H9 (cell line): ENCODE measurements at regions not wholly inside any gene's neighbourhood (a gene's known extent, or its start where the extent isn't known, plus 50 kb on each side); places are given as distances from the start of the nearest gene placed in this dataset.

Experiments used
- DNase-seq: peaks from one replicate; pipeline ENCODE4 v3.0.0-alpha.2; 2017
- H2AFZ ChIP-seq: one replicate; pipeline ENCODE4 v1.6.1; 2013; ENCODE audit warnings: mild to moderate bottlenecking, low read length, control low read depth, moderate library complexity
- H2AK5ac ChIP-seq: 2 replicates; pipeline ENCODE4 v1.6.1; 2013; ENCODE audit warnings: low read length, control low read depth, mixed read lengths; ENCODE audit not compliant: insufficient read length
- H2BK120ac ChIP-seq: one replicate; pipeline ENCODE4 v1.6.1; 2013; ENCODE audit warnings: low read depth, mild to moderate bottlenecking, low read length, control low read depth, inconsistent platforms; ENCODE audit not compliant: poor library complexity, severe bottlenecking
- H2BK12ac ChIP-seq: 2 replicates; pipeline ENCODE4 v1.6.1; 2013; ENCODE audit warnings: low read length, control low read depth, mixed read lengths, low read depth; ENCODE audit not compliant: insufficient read length
- H2BK15ac ChIP-seq: 2 replicates; pipeline ENCODE4 v1.6.1; 2013; ENCODE audit warnings: low read depth, low read length, control low read depth
- H2BK20ac ChIP-seq: one replicate; pipeline ENCODE4 v1.6.1; 2013; ENCODE audit warnings: low read depth, mild to moderate bottlenecking, low read length, control low read depth, inconsistent platforms; ENCODE audit not compliant: poor library complexity, severe bottlenecking
- H2BK5ac ChIP-seq: 2 replicates; pipeline ENCODE4 v1.6.1; 2013; ENCODE audit warnings: low read length, control low read depth, mixed read lengths; ENCODE audit not compliant: insufficient read length
- H3K14ac ChIP-seq: 2 replicates; pipeline ENCODE4 v1.6.1; 2013; ENCODE audit warnings: low read length, control low read depth; ENCODE audit not compliant: insufficient read depth
- H3K18ac ChIP-seq: 2 replicates; pipeline ENCODE4 v1.6.1; 2013; ENCODE audit warnings: low read depth, mild to moderate bottlenecking, mixed read lengths, low read length, control low read depth; ENCODE audit not compliant: insufficient read length
- H3K23ac ChIP-seq: 2 replicates; pipeline ENCODE4 v1.6.1; 2013; ENCODE audit warnings: low read length, control low read depth, mixed read lengths, low read depth; ENCODE audit not compliant: insufficient read length
- H3K23me2 ChIP-seq: 2 replicates; pipeline ENCODE4 v1.6.1; 2013; ENCODE audit warnings: low read depth, mild to moderate bottlenecking, mixed read lengths, low read length, control low read depth; ENCODE audit not compliant: insufficient read length, poor library complexity, severe bottlenecking
- H3K27ac ChIP-seq: 2 replicates; pipeline ENCODE4 v1.5.1; 2013; ENCODE audit warnings: low read length, control low read depth, mixed read lengths, low read depth; ENCODE audit not compliant: insufficient read length
- H3K27me3 ChIP-seq: 2 replicates; pipeline ENCODE4 v1.6.1; 2013; ENCODE audit warnings: low read length, control low read depth, inconsistent platforms; ENCODE audit not compliant: insufficient read depth
- H3K4ac ChIP-seq: 2 replicates; pipeline ENCODE4 v1.6.1; 2013; ENCODE audit warnings: low read depth, mild to moderate bottlenecking, control low read depth, inconsistent platforms, low read length, moderate library complexity
- H3K4me1 ChIP-seq: 2 replicates; pipeline ENCODE4 v1.6.1; 2013; ENCODE audit warnings: low read length, control low read depth, inconsistent platforms; ENCODE audit not compliant: insufficient read depth
- H3K4me2 ChIP-seq: 2 replicates; pipeline ENCODE4 v1.6.1; 2013; ENCODE audit warnings: low read length, control low read depth, mixed read lengths; ENCODE audit not compliant: insufficient read length, insufficient read depth
- H3K56ac ChIP-seq: 2 replicates; pipeline ENCODE4 v1.6.1; 2013; ENCODE audit warnings: low read depth, mild to moderate bottlenecking, mixed read lengths, low read length, control low read depth; ENCODE audit not compliant: insufficient read length
- H3K79me1 ChIP-seq: 2 replicates; pipeline ENCODE4 v1.6.1; 2013; ENCODE audit warnings: low read depth, mild to moderate bottlenecking, moderate library complexity, low read length, control low read depth, inconsistent platforms; ENCODE audit not compliant: insufficient read depth, poor library complexity, severe bottlenecking
- H3K79me2 ChIP-seq: 2 replicates; pipeline ENCODE4 v1.6.1; 2013; ENCODE audit warnings: low read length, control low read depth, inconsistent platforms; ENCODE audit not compliant: insufficient read depth
- H3K9ac ChIP-seq: 2 replicates; pipeline ENCODE4 v1.6.1; 2013; ENCODE audit warnings: low read length, control low read depth, mixed read lengths; ENCODE audit not compliant: insufficient read length; ENCODE audit errors: extremely low read depth
- H3K9me3 ChIP-seq: one replicate; pipeline ENCODE4 v1.6.1; 2013; ENCODE audit warnings: low read depth, low read length, inconsistent platforms; ENCODE audit not compliant: control insufficient read depth
- H3T11ph ChIP-seq: one replicate; pipeline ENCODE4 v1.6.1; 2013; ENCODE audit warnings: mild to moderate bottlenecking, low read length, control low read depth, inconsistent platforms
- H4K20me1 ChIP-seq: one replicate; pipeline ENCODE4 v1.6.1; 2013; ENCODE audit not compliant: control insufficient read depth, insufficient read length, insufficient read depth
- H4K5ac ChIP-seq: 2 replicates; pipeline ENCODE4 v1.6.1; 2013; ENCODE audit warnings: low read depth, mild to moderate bottlenecking, mixed read lengths, low read length, control low read depth; ENCODE audit not compliant: insufficient read length
- H4K8ac ChIP-seq: replicated peaks from 2 replicates; pipeline ENCODE4 v1.6.1; 2013; ENCODE audit warnings: low read length, control low read depth, mixed read lengths, low read depth; ENCODE audit not compliant: insufficient read length
- H4K91ac ChIP-seq: 2 replicates; pipeline ENCODE4 v1.6.1; 2013; ENCODE audit warnings: low read depth, mild to moderate bottlenecking, moderate library complexity, mixed read lengths, low read length, control low read depth; ENCODE audit not compliant: insufficient read length
- H3K27ac Mint-ChIP-seq, 3 experiments: 2 replicates in 2 of 3; 3 replicates in 1 of 3; pipeline ENCODE4 v1.8.0; 2020 to 2021; ENCODE audit warnings: mixed read lengths in 3 of 3, mild to moderate bottlenecking in 1 of 3, moderate library complexity in 1 of 3
- H3K27me3 Mint-ChIP-seq: 2 replicates; pipeline ENCODE4 v1.8.0; 2021; ENCODE audit warnings: low read depth, mild to moderate bottlenecking, moderate library complexity, mixed read lengths
- H3K36me3 Mint-ChIP-seq, 3 experiments: 2 replicates in 2 of 3; 3 replicates in 1 of 3; pipeline ENCODE4 v1.8.0; 2020 to 2021; ENCODE audit warnings: low read depth in 3 of 3, mixed read lengths in 3 of 3; ENCODE audit not compliant: insufficient read depth in 1 of 3
- H3K4me1 Mint-ChIP-seq, 2 experiments: 2 replicates each; pipeline ENCODE4 v1.8.0; 2020; ENCODE audit warnings: mixed read lengths in 2 of 2
- H3K4me3 Mint-ChIP-seq, 2 experiments: 2 replicates in 1 of 2; 3 replicates in 1 of 2; pipeline ENCODE4 v1.8.0; 2020 to 2021; ENCODE audit warnings: mild to moderate bottlenecking in 2 of 2, mixed read lengths in 2 of 2, moderate library complexity in 1 of 2
- H3K9me3 Mint-ChIP-seq, 2 experiments: 2 replicates in 1 of 2; 3 replicates in 1 of 2; pipeline ENCODE4 v1.8.0; 2020; ENCODE audit warnings: mild to moderate bottlenecking in 2 of 2, mixed read lengths in 2 of 2, moderate library complexity in 1 of 2
- CTCF ChIP-seq: fragments of 200-600 bp; sonication (generic); conservative IDR thresholded peaks from 3 replicates; pipeline ENCODE4 v1.8.0; 2021; ENCODE audit warnings: antibody characterized with exemption, mild to moderate bottlenecking
- WGBS: extraction: QIAGEN DNeasy Blood & Tissue Kit; methylation state at CpG from one replicate; pipeline ENCODE4 v1.1.7; 2013; ENCODE audit warnings: missing lambda C conversion rate, low lambda C conversion rate, mixed read lengths; ENCODE audit not compliant: insufficient read length; ENCODE audit errors: extremely low coverage; 5-methylcytosine and 5-hydroxymethylcytosine counted together

- Histone ChIP-seq H2AFZ (no peak overlapping the region), H4K8ac (no peak overlapping the region), H3T11ph (no peak overlapping the region), H4K91ac (no peak overlapping the region), H3K23ac (no peak overlapping the region), H2BK5ac (no peak overlapping the region), H3K4me2 (no peak overlapping the region), H3K27me3 (no peaks in the 10 kb centered on the region), H3K9me3 (no peaks in the 10 kb centered on the region), H3K14ac (no peak overlapping the region), H2BK20ac (no peak overlapping the region), H4K5ac (no peak overlapping the region), H3K27ac (no peak overlapping the region), H3K56ac (no peak overlapping the region), H2BK120ac (no peak overlapping the region), H4K20me1 (no peaks in the 10 kb centered on the region), H3K9ac (no peak overlapping the region), H2BK15ac (no peak overlapping the region), H3K4ac (no peak overlapping the region), H3K18ac (no peak overlapping the region), H3K79me1 (no peaks in the 10 kb centered on the region), H3K79me2 (no peaks in the 10 kb centered on the region), H2AK5ac (no peak overlapping the region), H2BK12ac (no peak overlapping the region), H3K23me2 (no peaks in the 10 kb centered on the region), H3K4me1 (peaks cover 2% of the 10 kb centered on the region; the same call in 1 of the 2 replicates)
- no peak for TF ChIP-seq CTCF
- no CpG with 5 or more reads among the region's 5 CpGs for WGBS
- peaks cover 14 to 17% of the 10 kb centered on the region in 2 experiments for H3K4me1 Mint-ChIP-seq
- no peaks in the 10 kb centered on the region; the same call in 1 of the 2 replicates for H3K27me3 Mint-ChIP-seq
- H3K27ac Mint-ChIP-seq: 0 out of 7 replicates have a peak overlapping the region, but pooled peaks of 1 of the 3 experiments have one; percentile 45
- H3K36me3 Mint-ChIP-seq: no peaks in the 10 kb centered on the region; a peak in 1 of 7 replicates
- no peak overlapping the region for H3K4me3 Mint-ChIP-seq
- 0 out of 5 replicates have a peak, but pooled peaks cover 0 to 3% of the 10 kb centered on the region in 2 experiments for H3K9me3 Mint-ChIP-seq
- no peak for DNase-seq
Measured at GRCh38 chr19:31511696-31512095, 162.5 kb upstream of the TSHZ3 start.
